ENCODE measurements at regions not wholly inside any gene's neighbourhood (a gene's known extent, or its start where the extent isn't known, plus 50 kb on each side); places are given as distances from the start of the nearest gene placed in this dataset.

DNA sequence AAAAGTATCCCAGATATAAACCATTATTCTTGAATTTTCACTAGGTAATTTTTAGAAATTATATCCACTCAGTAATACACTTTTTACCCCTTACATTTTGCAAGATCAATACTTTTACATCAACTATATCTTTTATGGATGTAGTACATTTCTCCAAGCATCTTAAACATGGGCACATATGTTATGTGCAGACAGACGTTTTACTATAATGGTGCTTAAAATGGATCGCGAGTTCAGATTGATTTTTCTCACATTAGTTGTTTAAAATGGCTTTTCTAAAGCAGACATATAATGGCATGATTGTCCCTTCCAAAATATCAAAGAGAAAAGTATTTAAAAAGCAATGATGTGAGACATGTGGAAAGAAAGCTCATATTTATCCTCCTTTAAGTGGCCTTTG is 786.1 kb downstream of the PDHA2 start:
- Mint-ChIP-seq H3K27ac (ENCODE audit: unreplicated experiment) (no peak overlapping the region), H3K36me3 (ENCODE audit: insufficient read depth, unreplicated experiment) (no peaks in the 10 kb centered on the region)
- intact Hi-C loops (cut with micrococcal nuclease; ENCODE audit: unreplicated experiment) = no loop called here

DNA sequence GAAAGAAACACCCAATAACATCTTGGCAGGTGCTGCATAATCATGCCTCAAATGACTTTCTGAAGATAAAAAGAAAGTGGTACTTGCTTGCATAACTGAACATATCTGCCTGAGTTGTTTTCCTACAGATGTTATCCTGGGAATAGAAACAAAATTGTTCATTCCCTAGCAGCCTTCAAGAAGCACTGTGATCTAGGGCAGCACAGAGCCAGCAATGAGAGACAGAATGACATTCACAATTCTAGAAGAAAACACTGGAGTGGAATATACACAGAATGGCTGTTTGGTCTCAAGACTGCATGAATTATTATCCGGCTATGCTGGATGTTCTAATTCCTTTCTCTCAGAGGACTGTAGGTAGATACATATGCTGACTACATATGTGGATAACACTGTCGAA is 790.9 kb downstream of the PDHA2 start:
- intact Hi-C loops (cut with micrococcal nuclease; ENCODE audit: unreplicated experiment) = no loop called here
- no peaks in the 10 kb centered on the region for H3K9me3 Mint-ChIP-seq (ENCODE audit: low read depth, unreplicated experiment)

More for the DNA sequence above, 786.1 kb downstream of the PDHA2 start:
- TF ChIP-seq, protein P1, sequence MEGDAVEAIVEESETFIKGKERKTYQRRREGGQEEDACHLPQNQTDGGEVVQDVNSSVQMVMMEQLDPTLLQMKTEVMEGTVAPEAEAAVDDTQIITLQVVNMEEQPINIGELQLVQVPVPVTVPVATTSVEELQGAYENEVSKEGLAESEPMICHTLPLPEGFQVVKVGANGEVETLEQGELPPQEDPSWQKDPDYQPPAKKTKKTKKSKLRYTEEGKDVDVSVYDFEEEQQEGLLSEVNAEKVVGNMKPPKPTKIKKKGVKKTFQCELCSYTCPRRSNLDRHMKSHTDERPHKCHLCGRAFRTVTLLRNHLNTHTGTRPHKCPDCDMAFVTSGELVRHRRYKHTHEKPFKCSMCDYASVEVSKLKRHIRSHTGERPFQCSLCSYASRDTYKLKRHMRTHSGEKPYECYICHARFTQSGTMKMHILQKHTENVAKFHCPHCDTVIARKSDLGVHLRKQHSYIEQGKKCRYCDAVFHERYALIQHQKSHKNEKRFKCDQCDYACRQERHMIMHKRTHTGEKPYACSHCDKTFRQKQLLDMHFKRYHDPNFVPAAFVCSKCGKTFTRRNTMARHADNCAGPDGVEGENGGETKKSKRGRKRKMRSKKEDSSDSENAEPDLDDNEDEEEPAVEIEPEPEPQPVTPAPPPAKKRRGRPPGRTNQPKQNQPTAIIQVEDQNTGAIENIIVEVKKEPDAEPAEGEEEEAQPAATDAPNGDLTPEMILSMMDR (IDR thresholded peaks at IDR 0.05; ENCODE audit: unreplicated experiment) = no peak
- CTCF ChIA-PET = no interaction called here
- H3K27me3 Mint-ChIP-seq (ENCODE audit: unreplicated experiment) = no peaks in the 10 kb centered on the region
- H3K4me3 Mint-ChIP-seq (ENCODE audit: low read depth, unreplicated experiment) = no peak overlapping the region
- DNase-seq = no peak
- H3K9me3 Mint-ChIP-seq (ENCODE audit: low read depth, unreplicated experiment) = no peaks in the 10 kb centered on the region
- H3K4me1 Mint-ChIP-seq (ENCODE audit: low read depth, unreplicated experiment) = no peaks in the 10 kb centered on the region
- BruUV-seq (replicated peaks) = no TSS peak

DNA sequence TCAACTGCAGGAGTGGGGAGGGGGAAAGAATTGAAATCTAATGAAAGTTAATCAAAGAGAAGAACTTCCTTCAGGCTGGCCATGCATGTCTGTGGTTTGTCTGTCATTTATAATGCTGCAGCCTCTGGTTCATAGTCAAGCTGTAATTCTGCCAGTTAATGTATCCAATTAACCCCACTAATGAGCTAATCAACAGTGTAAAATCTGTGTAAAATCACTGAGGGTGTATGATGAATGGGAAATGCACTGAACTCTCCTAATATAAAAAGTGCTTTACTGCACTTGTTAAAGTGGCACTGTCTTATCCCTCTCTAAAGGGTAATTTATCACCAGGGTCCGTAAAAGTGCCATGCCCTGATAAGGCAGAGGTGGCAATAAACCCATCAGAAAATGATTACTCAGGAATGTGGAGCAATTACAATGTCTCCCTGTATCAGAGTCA is 798.1 kb downstream of the PDHA2 start:
- BruUV-seq (replicated peaks) = no TSS peak
- CTCF ChIA-PET = no interaction called here
- Mint-ChIP-seq H3K4me1 (ENCODE audit: low read depth, unreplicated experiment) (peaks cover 9% of the 10 kb centered on the region), H3K27ac (ENCODE audit: unreplicated experiment) (no peak overlapping the region), H3K36me3 (ENCODE audit: insufficient read depth, unreplicated experiment) (no peaks in the 10 kb centered on the region), H3K27me3 (ENCODE audit: unreplicated experiment) (no peaks in the 10 kb centered on the region), H3K4me3 (ENCODE audit: low read depth, unreplicated experiment) (no peak overlapping the region), H3K9me3 (ENCODE audit: low read depth, unreplicated experiment) (peaks cover 4% of the 10 kb centered on the region)
- intact Hi-C loops (cut with micrococcal nuclease; ENCODE audit: unreplicated experiment) = loop anchor here (5.0 kb wide), 1 partner anchor 36 kb away; no protein-coding TSS in a partner anchor
- DNase-seq = no peak
- TF ChIP-seq, protein P1 (IDR thresholded peaks at IDR 0.05; ENCODE audit: unreplicated experiment) = no peak

More for the DNA sequence above, 790.9 kb downstream of the PDHA2 start:
- TF ChIP-seq, protein P1 (IDR thresholded peaks at IDR 0.05; ENCODE audit: unreplicated experiment) = no peak
- peaks cover under 1% of the 10 kb centered on the region for H3K4me1 Mint-ChIP-seq (ENCODE audit: low read depth, unreplicated experiment)
- no peak overlapping the region for H3K27ac Mint-ChIP-seq (ENCODE audit: unreplicated experiment)
- CTCF ChIA-PET = no interaction called here
- no peak overlapping the region for H3K4me3 Mint-ChIP-seq (ENCODE audit: low read depth, unreplicated experiment)
- BruUV-seq (replicated peaks) = no TSS peak
- DNase-seq = no peak
- no peaks in the 10 kb centered on the region for H3K36me3 Mint-ChIP-seq (ENCODE audit: insufficient read depth, unreplicated experiment)
- no peaks in the 10 kb centered on the region for H3K27me3 Mint-ChIP-seq (ENCODE audit: unreplicated experiment)

DNA sequence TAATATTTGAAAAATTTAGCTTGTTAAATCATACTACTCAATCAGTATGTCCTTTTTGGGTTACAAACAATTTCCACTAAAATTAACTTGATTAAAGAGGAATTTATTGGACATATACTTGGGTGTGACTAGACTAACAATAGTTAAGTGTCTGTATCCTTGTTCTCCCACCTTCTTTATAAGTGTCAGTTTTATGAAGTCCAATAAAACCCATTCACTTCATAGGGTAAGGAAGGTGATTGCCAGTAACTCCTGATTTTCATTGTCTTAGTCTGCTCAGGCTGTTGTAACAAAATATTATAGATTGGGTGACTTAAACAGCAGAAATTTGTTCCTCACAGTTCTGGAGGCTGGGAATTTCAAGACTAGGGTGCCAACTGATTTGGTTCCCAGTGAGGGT is 800.0 kb downstream of the PDHA2 start:
- intact Hi-C loops (cut with micrococcal nuclease; ENCODE audit: unreplicated experiment) = loop anchor here (5.0 kb wide), 1 partner anchor 38 kb away; no protein-coding TSS in a partner anchor
- TF ChIP-seq, protein P1 (IDR thresholded peaks at IDR 0.05; ENCODE audit: unreplicated experiment) = no peak
- DNase-seq = no peak
- CTCF ChIA-PET = no interaction called here
- Mint-ChIP-seq H3K27ac (ENCODE audit: unreplicated experiment) (no peak overlapping the region), H3K4me3 (ENCODE audit: low read depth, unreplicated experiment) (no peak overlapping the region), H3K36me3 (ENCODE audit: insufficient read depth, unreplicated experiment) (no peaks in the 10 kb centered on the region), H3K9me3 (ENCODE audit: low read depth, unreplicated experiment) (peaks cover 4% of the 10 kb centered on the region), H3K27me3 (ENCODE audit: unreplicated experiment) (no peaks in the 10 kb centered on the region), H3K4me1 (ENCODE audit: low read depth, unreplicated experiment) (peaks cover 9% of the 10 kb centered on the region)
- BruUV-seq (replicated peaks) = no TSS peak
